ENCODE measurements at regions not wholly inside any gene's neighbourhood (a gene's known extent, or its start where the extent isn't known, plus 50 kb on each side); places are given as distances from the start of the nearest gene placed in this dataset.

- no peak for TF ChIP-seq EZH2phosphoT487 (IDR thresholded peaks at IDR 0.05; ENCODE audit: borderline replicate concordance, low read depth, low read length)
- TF ChIP-seq, protein P1, sequence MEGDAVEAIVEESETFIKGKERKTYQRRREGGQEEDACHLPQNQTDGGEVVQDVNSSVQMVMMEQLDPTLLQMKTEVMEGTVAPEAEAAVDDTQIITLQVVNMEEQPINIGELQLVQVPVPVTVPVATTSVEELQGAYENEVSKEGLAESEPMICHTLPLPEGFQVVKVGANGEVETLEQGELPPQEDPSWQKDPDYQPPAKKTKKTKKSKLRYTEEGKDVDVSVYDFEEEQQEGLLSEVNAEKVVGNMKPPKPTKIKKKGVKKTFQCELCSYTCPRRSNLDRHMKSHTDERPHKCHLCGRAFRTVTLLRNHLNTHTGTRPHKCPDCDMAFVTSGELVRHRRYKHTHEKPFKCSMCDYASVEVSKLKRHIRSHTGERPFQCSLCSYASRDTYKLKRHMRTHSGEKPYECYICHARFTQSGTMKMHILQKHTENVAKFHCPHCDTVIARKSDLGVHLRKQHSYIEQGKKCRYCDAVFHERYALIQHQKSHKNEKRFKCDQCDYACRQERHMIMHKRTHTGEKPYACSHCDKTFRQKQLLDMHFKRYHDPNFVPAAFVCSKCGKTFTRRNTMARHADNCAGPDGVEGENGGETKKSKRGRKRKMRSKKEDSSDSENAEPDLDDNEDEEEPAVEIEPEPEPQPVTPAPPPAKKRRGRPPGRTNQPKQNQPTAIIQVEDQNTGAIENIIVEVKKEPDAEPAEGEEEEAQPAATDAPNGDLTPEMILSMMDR (conservative IDR thresholded peaks at IDR 0.05; ENCODE audit: low read length): no peak
Observed at GRCh38 chr4:43379016-43379415, 486.5 kb downstream of the GRXCR1 start.
